DOHH2 (cell line): ENCODE measurements at regions not wholly inside any gene's neighbourhood (a gene's known extent, or its start where the extent isn't known, plus 50 kb on each side); places are given as distances from the start of the nearest gene placed in this dataset.

Experiments
- H3F3A ChIP-seq: fragments of 200-600 bp; sonication (generic), shearing (Covaris generic); 2 replicates; pipeline ENCODE4 v1.6.0; 2016; ENCODE audit warnings: antibody characterized with exemption, mild to moderate bottlenecking; ENCODE audit not compliant: control insufficient read depth, insufficient read depth
- H3K27ac ChIP-seq: fragments of 200-600 bp; sonication (generic); 2 replicates; pipeline ENCODE4 v1.5.1; 2014; ENCODE audit warnings: low read depth, mild to moderate bottlenecking, low read length, moderate library complexity
- H3K27me3 ChIP-seq: fragments of 200-600 bp; sonication (generic); 2 replicates; pipeline ENCODE4 v1.6.1; 2014; ENCODE audit warnings: mild to moderate bottlenecking, low read length, mixed read lengths; ENCODE audit not compliant: control insufficient read depth
- H3K36me3 ChIP-seq: fragments of 200-600 bp; sonication (generic); 2 replicates; pipeline ENCODE4 v1.6.1; 2014; ENCODE audit warnings: mild to moderate bottlenecking, low read length, moderate library complexity, mixed read lengths; ENCODE audit not compliant: control insufficient read depth
- H3K4me1 ChIP-seq: fragments of 200-600 bp; sonication (generic); 2 replicates; pipeline ENCODE4 v1.6.1; 2014; ENCODE audit warnings: mild to moderate bottlenecking, low read length, mixed read lengths; ENCODE audit not compliant: control insufficient read depth
- H3K4me2 ChIP-seq: fragments of 200-600 bp; sonication (generic); 2 replicates; pipeline ENCODE4 v1.6.0; 2014; ENCODE audit warnings: mild to moderate bottlenecking, low read length, moderate library complexity
- H3K4me3 ChIP-seq: fragments of 200-600 bp; sonication (generic); 2 replicates; pipeline ENCODE4 v1.5.1; 2014; ENCODE audit warnings: mild to moderate bottlenecking, low read length, mixed read lengths
- H3K79me2 ChIP-seq: fragments of 200-600 bp; sonication (generic); 2 replicates; pipeline ENCODE4 v1.6.1; 2014; ENCODE audit warnings: mild to moderate bottlenecking, low read length, mixed read lengths; ENCODE audit not compliant: control insufficient read depth
- H3K9me2 ChIP-seq: fragments of 200-600 bp; sonication (generic); replicated peaks from 2 replicates; pipeline ENCODE4 v1.6.1; 2014; ENCODE audit warnings: mild to moderate bottlenecking, low read length, mixed read lengths; ENCODE audit not compliant: control insufficient read depth
- H3K9me3 ChIP-seq: fragments of 200-600 bp; sonication (generic); 2 replicates; pipeline ENCODE4 v1.6.1; 2014; ENCODE audit warnings: antibody characterized with exemption, low read length, mixed read lengths; ENCODE audit not compliant: control insufficient read depth, insufficient read depth
- H4K20me1 ChIP-seq: fragments of 200-600 bp; sonication (generic); 2 replicates; pipeline ENCODE4 v1.6.0; 2014; ENCODE audit warnings: low read depth, mild to moderate bottlenecking, antibody characterized with exemption, low read length, moderate library complexity; ENCODE audit not compliant: control insufficient read depth, insufficient read depth
- EZH2phosphoT487 ChIP-seq: fragments of 200-600 bp; sonication (generic); IDR thresholded peaks from 2 replicates; pipeline ENCODE4 v1.6.1; 2017; ENCODE audit warnings: borderline replicate concordance, mild to moderate bottlenecking, antibody characterized with exemption, low read length, moderate library complexity, mixed read lengths
- TF ChIP-seq, protein P1 (sequence below): fragments of 200-600 bp; sonication (generic); IDR thresholded peaks from one replicate; pipeline ENCODE4 v1.5.1; 2014; ENCODE audit warnings: antibody characterized with exemption, mild to moderate bottlenecking, low read depth, low read length; ENCODE audit not compliant: poor library complexity, severe bottlenecking

DNA sequence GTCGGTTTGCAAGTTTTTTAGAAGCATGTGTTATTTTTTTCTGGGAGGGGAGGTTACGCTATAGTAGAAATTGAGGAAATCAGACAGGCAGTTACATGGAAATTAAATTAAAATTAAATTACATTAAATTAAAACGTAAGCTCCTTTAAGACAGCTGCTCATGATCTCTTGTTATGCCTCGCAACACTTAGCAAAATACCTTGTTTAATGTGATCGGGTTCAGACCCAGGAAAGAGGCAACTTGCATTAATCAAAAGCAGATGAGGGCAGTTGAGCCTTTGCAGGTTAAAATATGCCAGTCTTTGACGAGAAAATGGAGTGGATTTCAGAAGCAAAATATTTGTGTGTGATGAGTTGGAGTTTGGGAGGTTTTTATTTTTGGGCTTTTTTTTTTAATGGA lies 651.8 kb downstream of the INHBA start:
- no peaks in the 10 kb centered on the region for H3K9me3 ChIP-seq
- H3K27me3 ChIP-seq = no peaks in the 10 kb centered on the region
- H3K4me3 ChIP-seq = no peak overlapping the region
- H3K4me2 ChIP-seq = no peak overlapping the region
- no peaks in the 10 kb centered on the region for H3K4me1 ChIP-seq
- H4K20me1 ChIP-seq = no peaks in the 10 kb centered on the region
- H3K79me2 ChIP-seq = no peaks in the 10 kb centered on the region
- H3K9me2 ChIP-seq = no peaks in the 10 kb centered on the region
- H3K27ac ChIP-seq = no peak overlapping the region
- H3F3A ChIP-seq = no peaks in the 10 kb centered on the region
- no peaks in the 10 kb centered on the region for H3K36me3 ChIP-seq
- TF ChIP-seq EZH2phosphoT487 = no peak
- TF ChIP-seq, protein P1, sequence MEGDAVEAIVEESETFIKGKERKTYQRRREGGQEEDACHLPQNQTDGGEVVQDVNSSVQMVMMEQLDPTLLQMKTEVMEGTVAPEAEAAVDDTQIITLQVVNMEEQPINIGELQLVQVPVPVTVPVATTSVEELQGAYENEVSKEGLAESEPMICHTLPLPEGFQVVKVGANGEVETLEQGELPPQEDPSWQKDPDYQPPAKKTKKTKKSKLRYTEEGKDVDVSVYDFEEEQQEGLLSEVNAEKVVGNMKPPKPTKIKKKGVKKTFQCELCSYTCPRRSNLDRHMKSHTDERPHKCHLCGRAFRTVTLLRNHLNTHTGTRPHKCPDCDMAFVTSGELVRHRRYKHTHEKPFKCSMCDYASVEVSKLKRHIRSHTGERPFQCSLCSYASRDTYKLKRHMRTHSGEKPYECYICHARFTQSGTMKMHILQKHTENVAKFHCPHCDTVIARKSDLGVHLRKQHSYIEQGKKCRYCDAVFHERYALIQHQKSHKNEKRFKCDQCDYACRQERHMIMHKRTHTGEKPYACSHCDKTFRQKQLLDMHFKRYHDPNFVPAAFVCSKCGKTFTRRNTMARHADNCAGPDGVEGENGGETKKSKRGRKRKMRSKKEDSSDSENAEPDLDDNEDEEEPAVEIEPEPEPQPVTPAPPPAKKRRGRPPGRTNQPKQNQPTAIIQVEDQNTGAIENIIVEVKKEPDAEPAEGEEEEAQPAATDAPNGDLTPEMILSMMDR = no peak

DNA sequence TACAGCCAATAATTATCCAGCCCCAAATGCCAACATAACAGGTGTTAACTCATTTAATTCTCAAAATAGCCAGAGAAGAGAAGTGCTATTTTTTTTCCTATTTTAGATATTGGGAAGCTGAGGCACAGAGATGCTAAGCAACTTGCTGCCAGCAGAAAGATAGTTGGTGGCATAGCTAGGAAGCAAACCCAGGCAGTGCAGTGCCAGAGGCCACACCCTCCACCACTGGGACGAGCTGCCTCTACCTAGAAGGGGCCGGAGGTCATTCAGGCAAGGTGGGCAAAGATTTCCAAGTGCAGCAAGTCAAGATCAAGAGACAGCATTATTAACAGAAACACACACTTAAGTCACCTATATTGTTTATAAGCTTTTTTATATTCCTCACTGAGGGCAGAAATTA lies 654.1 kb downstream of the INHBA start:
- H3K4me1 ChIP-seq = no peaks in the 10 kb centered on the region
- no peaks in the 10 kb centered on the region for H3K79me2 ChIP-seq
- no peaks in the 10 kb centered on the region for H3K36me3 ChIP-seq
- no peaks in the 10 kb centered on the region for H3F3A ChIP-seq
- no peaks in the 10 kb centered on the region for H3K9me2 ChIP-seq
- no peak overlapping the region for H3K4me3 ChIP-seq
- no peak overlapping the region for H3K4me2 ChIP-seq
- H3K27me3 ChIP-seq = no peaks in the 10 kb centered on the region
- TF ChIP-seq EZH2phosphoT487 = no peak
- H4K20me1 ChIP-seq = no peaks in the 10 kb centered on the region
- H3K9me3 ChIP-seq = no peaks in the 10 kb centered on the region
- no peak overlapping the region for H3K27ac ChIP-seq

- Histone ChIP-seq H3K4me1 (no peaks in the 10 kb centered on the region), H3K9me3 (no peaks in the 10 kb centered on the region), H3K27ac (no peak overlapping the region), H4K20me1 (no peaks in the 10 kb centered on the region), H3F3A (no peaks in the 10 kb centered on the region), H3K4me3 (no peak overlapping the region), H3K27me3 (no peaks in the 10 kb centered on the region), H3K36me3 (no peaks in the 10 kb centered on the region), H3K4me2 (no peak overlapping the region), H3K79me2 (no peaks in the 10 kb centered on the region), H3K9me2 (no peaks in the 10 kb centered on the region)
- no peak for TF ChIP-seq EZH2phosphoT487
- TF ChIP-seq, protein P1 = no peak
Observed at GRCh38 chr7:41047789-41048191, 655.1 kb downstream of the INHBA start.

DNA sequence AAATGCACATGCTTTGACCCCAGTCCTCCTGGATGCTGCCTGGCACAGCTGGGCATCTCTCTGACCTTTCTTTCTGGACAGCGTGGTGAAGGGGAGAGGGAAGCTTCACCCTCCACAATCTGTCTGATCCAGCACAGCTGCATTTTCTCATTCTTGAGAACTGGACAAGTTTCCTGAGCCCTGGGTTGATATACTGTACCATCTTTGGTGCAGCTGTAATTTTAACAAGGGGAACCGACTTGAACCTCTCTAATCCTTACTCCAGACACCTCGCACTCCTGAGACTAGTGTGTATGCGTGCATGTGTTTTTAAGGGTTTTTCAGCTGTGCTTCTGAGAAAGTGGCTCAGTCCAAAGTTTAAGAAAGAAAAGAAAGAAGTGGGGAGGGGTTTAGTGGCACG lies 655.7 kb downstream of the INHBA start:
- H3K27me3 ChIP-seq = no peaks in the 10 kb centered on the region
- no peak overlapping the region for H3K4me3 ChIP-seq
- H3K9me3 ChIP-seq = no peaks in the 10 kb centered on the region
- H3K4me1 ChIP-seq = no peaks in the 10 kb centered on the region
- H3K4me2 ChIP-seq = no peak overlapping the region
- H4K20me1 ChIP-seq = no peaks in the 10 kb centered on the region
- H3K27ac ChIP-seq = no peak overlapping the region
- no peaks in the 10 kb centered on the region for H3K36me3 ChIP-seq
- TF ChIP-seq EZH2phosphoT487 = no peak
- TF ChIP-seq, protein P1 = no peak
- no peaks in the 10 kb centered on the region for H3K79me2 ChIP-seq
- no peaks in the 10 kb centered on the region for H3K9me2 ChIP-seq
- H3F3A ChIP-seq = no peaks in the 10 kb centered on the region
